Lung (tissue), 11 donors: ENCODE measurements at regions not wholly inside any gene's neighbourhood (a gene's known extent, or its start where the extent isn't known, plus 50 kb on each side); places are given as distances from the start of the nearest gene placed in this dataset.

Source experiments
- ATAC-seq: fragments of 200-7000 bp; cut with Tn5 transposase; one replicate; pipeline ENCODE4 v1.9.1; 2020; ENCODE audit warnings: moderate number of reproducible peaks; ENCODE audit not compliant: insufficient read depth, low FRiP score
- DNase-seq, 3 donors: peaks; one replicate each; pipeline ENCODE4 v3.0.0-alpha.2; 2013 to 2017
- H3K27ac ChIP-seq, 2 donors: one replicate each; pipeline ENCODE4 v1.5.1; 2013; ENCODE audit warnings: mild to moderate bottlenecking in 2 of 2, moderate library complexity in 2 of 2, control low read depth in 1 of 2, inconsistent platforms in 1 of 2, low read depth in 1 of 2, low read length in 1 of 2
- H3K27me3 ChIP-seq, 3 donors: one replicate each; pipeline ENCODE4 v1.5.1; 2013; ENCODE audit warnings: low read length in 2 of 3; ENCODE audit not compliant: control insufficient read depth in 3 of 3, insufficient read depth in 3 of 3
- H3K36me3 ChIP-seq, 4 donors: one replicate each; pipeline ENCODE4 v1.5.1; 2013; ENCODE audit warnings: low read length in 4 of 4, mild to moderate bottlenecking in 1 of 4, moderate library complexity in 1 of 4; ENCODE audit not compliant: control insufficient read depth in 4 of 4, insufficient read depth in 4 of 4
- H3K4me1 ChIP-seq, 5 donors: one replicate each; pipeline ENCODE4 v1.5.1; 2013; ENCODE audit warnings: low read length in 5 of 5, mild to moderate bottlenecking in 2 of 5, moderate library complexity in 1 of 5; ENCODE audit not compliant: control insufficient read depth in 5 of 5, insufficient read depth in 5 of 5
- H3K4me3 ChIP-seq: one replicate; pipeline ENCODE4 v1.5.1; 2013; ENCODE audit warnings: mild to moderate bottlenecking, control low read depth, moderate library complexity
- H3K9ac ChIP-seq, 2 donors: one replicate each; pipeline ENCODE4 v1.5.1; 2013; ENCODE audit warnings: low read length in 2 of 2, control low read depth in 1 of 2; ENCODE audit not compliant: insufficient read depth in 1 of 2
- H3K9me3 ChIP-seq, 4 donors: one replicate each; pipeline ENCODE4 v1.5.1; 2013; ENCODE audit warnings: low read length in 3 of 4, mild to moderate bottlenecking in 1 of 4, moderate library complexity in 1 of 4; ENCODE audit not compliant: control insufficient read depth in 4 of 4, insufficient read depth in 3 of 4
- WGBS, 2 donors: extraction: QIAGEN DNeasy Blood & Tissue Kit; methylation state at CpG; one replicate each; pipeline ENCODE4 v1.1.7; 2013; 5-methylcytosine and 5-hydroxymethylcytosine counted together
- TF ChIP-seq, protein P1 (sequence below): IDR thresholded peaks from 2 replicates; pipeline ENCODE4 v1.5.1; 2012; ENCODE audit warnings: mild to moderate bottlenecking; ENCODE audit errors: control extremely low read depth, extremely low read depth
- donor health status: control.
- donor health status: control.
- donor health status: Bipolar disorder and iron deficiency.
- donor health status: healthy.
- donor health status: DM: yes; HTN: yes; CAD: no.

- H3K27ac ChIP-seq: no peak overlapping the region
These were observed 158.6 kb downstream of the HNMT start for GRCh38 chr2:138122891-138123290.

DNA sequence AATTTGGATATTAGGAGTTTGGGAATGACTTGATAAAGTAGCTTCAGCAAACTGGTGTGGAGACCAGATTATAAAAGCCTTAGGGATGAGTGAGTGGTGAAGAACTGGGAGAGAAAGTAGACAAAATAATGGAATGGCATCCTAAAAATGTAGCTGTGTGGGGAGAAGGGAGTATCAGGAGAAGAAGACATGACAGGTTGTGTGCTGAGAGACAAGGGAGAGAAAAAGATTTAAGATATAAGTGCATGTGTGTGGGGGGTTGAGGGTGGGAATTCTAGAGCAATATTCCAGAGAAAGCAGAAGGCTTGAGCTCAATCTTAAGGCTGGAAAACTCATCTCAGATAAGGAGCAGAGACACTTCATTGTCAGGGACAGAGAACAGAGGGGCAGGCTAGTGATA is 159.5 kb downstream of the HNMT start:
- DNase-seq (no peak), ATAC-seq (no peak)
- TF ChIP-seq, protein P1, sequence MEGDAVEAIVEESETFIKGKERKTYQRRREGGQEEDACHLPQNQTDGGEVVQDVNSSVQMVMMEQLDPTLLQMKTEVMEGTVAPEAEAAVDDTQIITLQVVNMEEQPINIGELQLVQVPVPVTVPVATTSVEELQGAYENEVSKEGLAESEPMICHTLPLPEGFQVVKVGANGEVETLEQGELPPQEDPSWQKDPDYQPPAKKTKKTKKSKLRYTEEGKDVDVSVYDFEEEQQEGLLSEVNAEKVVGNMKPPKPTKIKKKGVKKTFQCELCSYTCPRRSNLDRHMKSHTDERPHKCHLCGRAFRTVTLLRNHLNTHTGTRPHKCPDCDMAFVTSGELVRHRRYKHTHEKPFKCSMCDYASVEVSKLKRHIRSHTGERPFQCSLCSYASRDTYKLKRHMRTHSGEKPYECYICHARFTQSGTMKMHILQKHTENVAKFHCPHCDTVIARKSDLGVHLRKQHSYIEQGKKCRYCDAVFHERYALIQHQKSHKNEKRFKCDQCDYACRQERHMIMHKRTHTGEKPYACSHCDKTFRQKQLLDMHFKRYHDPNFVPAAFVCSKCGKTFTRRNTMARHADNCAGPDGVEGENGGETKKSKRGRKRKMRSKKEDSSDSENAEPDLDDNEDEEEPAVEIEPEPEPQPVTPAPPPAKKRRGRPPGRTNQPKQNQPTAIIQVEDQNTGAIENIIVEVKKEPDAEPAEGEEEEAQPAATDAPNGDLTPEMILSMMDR: no peak
- peaks cover 0 to 2% (median 0%) of the 10 kb centered on the region in 5 donors for H3K4me1 ChIP-seq
- no peaks in the 10 kb centered on the region for H3K36me3 ChIP-seq
- H3K9me3 ChIP-seq: no peaks in the 10 kb centered on the region
- no peak overlapping the region for H3K27ac ChIP-seq
- no peak overlapping the region for H3K9ac ChIP-seq
- no peak overlapping the region for H3K4me3 ChIP-seq
- H3K27me3 ChIP-seq: no peaks in the 10 kb centered on the region

More at GRCh38 chr2:138122891-138123290, 158.6 kb downstream of the HNMT start:
- ATAC-seq (no peak), DNase-seq (no peak)
- Histone ChIP-seq H3K4me3 (no peak overlapping the region), H3K27me3 (no peaks in the 10 kb centered on the region), H3K4me1 (peaks cover 0 to 2% (median 0%) of the 10 kb centered on the region in 5 donors), H3K36me3 (no peaks in the 10 kb centered on the region), H3K9ac (no peak overlapping the region), H3K9me3 (no peaks in the 10 kb centered on the region)
- 68 to 86% methylated on average over 1 of the region's 1 CpG for WGBS, 2 donors
- TF ChIP-seq, protein P1: no peak

DNA sequence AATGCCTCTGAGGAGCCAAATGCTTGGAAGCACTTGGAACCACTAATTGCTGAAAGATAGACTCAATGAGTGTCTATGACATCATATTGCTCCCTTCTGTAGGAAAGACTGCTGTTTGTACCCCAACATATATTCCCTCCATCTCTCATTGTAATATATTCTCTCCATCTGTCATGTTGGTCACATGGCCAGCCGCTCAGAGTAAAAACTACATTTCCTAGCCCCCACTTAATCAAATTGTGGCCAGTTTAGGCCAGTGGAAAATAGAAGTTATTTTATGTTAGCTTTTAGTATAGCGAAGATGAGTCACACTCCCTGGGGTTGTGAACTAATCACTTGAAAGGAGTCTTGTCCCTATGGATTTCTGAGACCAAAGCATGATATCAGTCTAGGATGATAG is 160.2 kb downstream of the HNMT start:
- H3K9ac ChIP-seq: no peak overlapping the region
- H3K9me3 ChIP-seq: no peaks in the 10 kb centered on the region
- no peak overlapping the region for H3K27ac ChIP-seq
- no peak overlapping the region for H3K4me3 ChIP-seq
- H3K36me3 ChIP-seq: no peaks in the 10 kb centered on the region
- 89 to 95% methylated on average over 2 of the region's 2 CpGs for WGBS, 2 donors
- H3K27me3 ChIP-seq: no peaks in the 10 kb centered on the region
- ATAC-seq (no peak), DNase-seq (no peak)
- TF ChIP-seq, protein P1: no peak
- peaks cover 0 to 2% (median 0%) of the 10 kb centered on the region in 5 donors for H3K4me1 ChIP-seq
